ENCODE measurements at regions not wholly inside any gene's neighbourhood (a gene's known extent, or its start where the extent isn't known, plus 50 kb on each side); places are given as distances from the start of the nearest gene placed in this dataset.

GRCh38 chr4:58453956-58454355, 1343.8 kb upstream of the IGFBP7 start (continued):
- TF ChIP-seq, protein P1, sequence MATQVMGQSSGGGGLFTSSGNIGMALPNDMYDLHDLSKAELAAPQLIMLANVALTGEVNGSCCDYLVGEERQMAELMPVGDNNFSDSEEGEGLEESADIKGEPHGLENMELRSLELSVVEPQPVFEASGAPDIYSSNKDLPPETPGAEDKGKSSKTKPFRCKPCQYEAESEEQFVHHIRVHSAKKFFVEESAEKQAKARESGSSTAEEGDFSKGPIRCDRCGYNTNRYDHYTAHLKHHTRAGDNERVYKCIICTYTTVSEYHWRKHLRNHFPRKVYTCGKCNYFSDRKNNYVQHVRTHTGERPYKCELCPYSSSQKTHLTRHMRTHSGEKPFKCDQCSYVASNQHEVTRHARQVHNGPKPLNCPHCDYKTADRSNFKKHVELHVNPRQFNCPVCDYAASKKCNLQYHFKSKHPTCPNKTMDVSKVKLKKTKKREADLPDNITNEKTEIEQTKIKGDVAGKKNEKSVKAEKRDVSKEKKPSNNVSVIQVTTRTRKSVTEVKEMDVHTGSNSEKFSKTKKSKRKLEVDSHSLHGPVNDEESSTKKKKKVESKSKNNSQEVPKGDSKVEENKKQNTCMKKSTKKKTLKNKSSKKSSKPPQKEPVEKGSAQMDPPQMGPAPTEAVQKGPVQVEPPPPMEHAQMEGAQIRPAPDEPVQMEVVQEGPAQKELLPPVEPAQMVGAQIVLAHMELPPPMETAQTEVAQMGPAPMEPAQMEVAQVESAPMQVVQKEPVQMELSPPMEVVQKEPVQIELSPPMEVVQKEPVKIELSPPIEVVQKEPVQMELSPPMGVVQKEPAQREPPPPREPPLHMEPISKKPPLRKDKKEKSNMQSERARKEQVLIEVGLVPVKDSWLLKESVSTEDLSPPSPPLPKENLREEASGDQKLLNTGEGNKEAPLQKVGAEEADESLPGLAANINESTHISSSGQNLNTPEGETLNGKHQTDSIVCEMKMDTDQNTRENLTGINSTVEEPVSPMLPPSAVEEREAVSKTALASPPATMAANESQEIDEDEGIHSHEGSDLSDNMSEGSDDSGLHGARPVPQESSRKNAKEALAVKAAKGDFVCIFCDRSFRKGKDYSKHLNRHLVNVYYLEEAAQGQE (IDR thresholded peaks at IDR 0.05; ENCODE audit: unreplicated experiment), result no peak
- TF ChIP-seq ETS1 (IDR thresholded peaks at IDR 0.05) (no peak), NANOG (IDR thresholded peaks at IDR 0.05; ENCODE audit: borderline replicate concordance) (no peak), ZNF331 (CRISPR knock-in tag; IDR thresholded peaks at IDR 0.05; ENCODE audit: low read depth) (no peak), EZH2 (IDR thresholded peaks at IDR 0.05; ENCODE audit: low read depth, unreplicated experiment) (no peak), EZH2phosphoT487 (IDR thresholded peaks at IDR 0.05; ENCODE audit: unreplicated experiment) (no peak), JUNB (IDR thresholded peaks at IDR 0.05; ENCODE audit: unreplicated experiment) (no peak), STAT1 (IDR thresholded peaks at IDR 0.05; ENCODE audit: unreplicated experiment) (no peak), ZNF114 (CRISPR knock-in tag; IDR thresholded peaks at IDR 0.05) (no peak), CREB1 (CRISPR knock-in tag; IDR thresholded peaks at IDR 0.05; ENCODE audit: low read depth) (no peak)

GRCh38 chr4:58451707-58452106, 1341.5 kb upstream of the IGFBP7 start:
- no peaks in the 10 kb centered on the region for H3F3A ChIP-seq (replicated peaks; ENCODE audit: low read depth)
- no peaks in the 10 kb centered on the region for H3K79me2 ChIP-seq (replicated peaks; ENCODE audit: insufficient read depth)
- no peak overlapping the region for H3K27ac ChIP-seq (ENCODE audit: low read depth)
- no peaks in the 10 kb centered on the region for H3K9me2 ChIP-seq (ENCODE audit: insufficient read depth)
- H3K4me2 ChIP-seq, result no peak overlapping the region
- Mint-ChIP-seq H3K4me3 (no peak overlapping the region), H3K9me3 (no peaks in the 10 kb centered on the region), H3K36me3 (ENCODE audit: low read depth) (no peaks in the 10 kb centered on the region), H3K27me3 (ENCODE audit: insufficient read depth, low read depth, poor library complexity) (no peaks in the 10 kb centered on the region), H3K4me1 (no peaks in the 10 kb centered on the region), H3K27ac (no peak overlapping the region)
- no peak overlapping the region for H2AFZ ChIP-seq
- no peak overlapping the region for H3K4me3 ChIP-seq
- no peaks in the 10 kb centered on the region for H3K36me3 ChIP-seq (ENCODE audit: insufficient read depth)
- no peaks in the 10 kb centered on the region for H3K4me1 ChIP-seq (ENCODE audit: insufficient read depth)
- H3K27me3 ChIP-seq (ENCODE audit: insufficient read depth), result no peaks in the 10 kb centered on the region
- no peaks in the 10 kb centered on the region for H4K20me1 ChIP-seq (replicated peaks; ENCODE audit: insufficient read depth)
- DNase-seq (ENCODE audit: low spot score) (no peak), ATAC-seq (no peak)
- TF ChIP-seq EZH2phosphoT487 (IDR thresholded peaks at IDR 0.05; ENCODE audit: unreplicated experiment), result no peak
- TF ChIP-seq STAT1 (IDR thresholded peaks at IDR 0.05; ENCODE audit: unreplicated experiment), result no peak
- no peak for TF ChIP-seq ETS1 (IDR thresholded peaks at IDR 0.05)
- no peak for TF ChIP-seq CREB1 (CRISPR knock-in tag; IDR thresholded peaks at IDR 0.05; ENCODE audit: low read depth)
- TF ChIP-seq, protein P1 (IDR thresholded peaks at IDR 0.05; ENCODE audit: unreplicated experiment), result no peak
- no peak for TF ChIP-seq ZNF331 (CRISPR knock-in tag; IDR thresholded peaks at IDR 0.05; ENCODE audit: low read depth)
- TF ChIP-seq POLR2AphosphoS5 (IDR thresholded peaks at IDR 0.05; ENCODE audit: low read depth), result no peak

All from GM23338 (cell line).